Prostate gland (tissue), 2 donors: ENCODE measurements at regions not wholly inside any gene's neighbourhood (a gene's known extent, or its start where the extent isn't known, plus 50 kb on each side); places are given as distances from the start of the nearest gene placed in this dataset.

Experiments used
- POLR2A ChIP-seq: fragments of 450-650 bp; IDR thresholded peaks from one replicate; pipeline ENCODE4 v1.6.1; 2016; ENCODE audit warnings: antibody characterized with exemption, mild to moderate bottlenecking
- TF ChIP-seq, protein P1 (sequence below), 4 experiments: fragments of 200-600 bp in 2 of 4; fragments of 450-650 bp in 2 of 4; sonication (generic) in 2 of 4; IDR thresholded peaks; 1 replicate in 3 of 4; 2 replicates in 1 of 4; pipeline ENCODE4 v1.5.1; 2016 to 2019; ENCODE audit warnings: antibody characterized with exemption in 4 of 4, mild to moderate bottlenecking in 2 of 4, moderate library complexity in 2 of 4

DNA sequence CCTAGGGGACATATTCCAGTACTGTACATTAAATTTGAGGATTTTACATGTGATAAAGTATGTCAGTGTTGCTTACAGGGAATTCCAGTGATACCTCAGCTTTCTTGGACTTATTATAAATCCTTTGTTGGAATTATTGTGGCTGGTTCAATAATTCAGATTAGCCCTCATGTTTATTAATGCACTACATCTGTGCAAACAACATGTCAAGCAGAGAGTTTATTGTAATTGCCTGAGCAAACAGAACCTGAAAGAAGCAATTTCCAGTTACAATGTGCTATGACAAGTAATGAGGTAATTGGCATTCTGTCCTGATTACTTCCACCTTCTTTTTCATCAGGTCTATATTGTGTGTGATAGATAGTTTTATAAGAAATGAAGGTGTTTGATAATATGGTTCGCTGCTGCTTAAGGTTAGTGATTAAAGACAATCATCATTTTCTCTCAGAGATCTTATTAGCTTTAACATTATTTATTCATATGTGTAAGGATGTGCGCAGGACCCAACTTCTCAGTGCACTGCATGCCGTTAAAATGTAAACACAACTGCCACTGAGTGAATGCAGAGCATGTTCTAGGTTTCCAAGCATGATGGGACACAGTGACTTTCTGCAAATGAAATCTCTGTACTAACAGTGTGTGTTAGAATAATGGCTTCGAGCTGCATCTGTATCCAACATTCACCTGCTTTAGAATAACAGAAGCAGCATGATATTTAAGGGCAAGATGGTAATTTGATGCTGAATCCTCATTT, 973.7 kb upstream of the POU3F3 start:
- TF ChIP-seq, protein P1, sequence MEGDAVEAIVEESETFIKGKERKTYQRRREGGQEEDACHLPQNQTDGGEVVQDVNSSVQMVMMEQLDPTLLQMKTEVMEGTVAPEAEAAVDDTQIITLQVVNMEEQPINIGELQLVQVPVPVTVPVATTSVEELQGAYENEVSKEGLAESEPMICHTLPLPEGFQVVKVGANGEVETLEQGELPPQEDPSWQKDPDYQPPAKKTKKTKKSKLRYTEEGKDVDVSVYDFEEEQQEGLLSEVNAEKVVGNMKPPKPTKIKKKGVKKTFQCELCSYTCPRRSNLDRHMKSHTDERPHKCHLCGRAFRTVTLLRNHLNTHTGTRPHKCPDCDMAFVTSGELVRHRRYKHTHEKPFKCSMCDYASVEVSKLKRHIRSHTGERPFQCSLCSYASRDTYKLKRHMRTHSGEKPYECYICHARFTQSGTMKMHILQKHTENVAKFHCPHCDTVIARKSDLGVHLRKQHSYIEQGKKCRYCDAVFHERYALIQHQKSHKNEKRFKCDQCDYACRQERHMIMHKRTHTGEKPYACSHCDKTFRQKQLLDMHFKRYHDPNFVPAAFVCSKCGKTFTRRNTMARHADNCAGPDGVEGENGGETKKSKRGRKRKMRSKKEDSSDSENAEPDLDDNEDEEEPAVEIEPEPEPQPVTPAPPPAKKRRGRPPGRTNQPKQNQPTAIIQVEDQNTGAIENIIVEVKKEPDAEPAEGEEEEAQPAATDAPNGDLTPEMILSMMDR (IDR thresholded peaks at IDR 0.05), result no peak
- TF ChIP-seq POLR2A, result no peak
